ENCODE measurements at regions not wholly inside any gene's neighbourhood (a gene's known extent, or its start where the extent isn't known, plus 50 kb on each side); places are given as distances from the start of the nearest gene placed in this dataset.

- TF ChIP-seq CTCF (conservative IDR thresholded peaks at IDR 0.05; ENCODE audit: low read depth, low read length) (no peak), EZH2 (IDR thresholded peaks at IDR 0.05; ENCODE audit: borderline replicate concordance, low read depth, low read length, poor library complexity, severe bottlenecking) (no peak)
- intact Hi-C loops (cut with micrococcal nuclease; ENCODE audit: unreplicated experiment): no loop called here
Measured at GRCh38 chr4:130668859-130669258, 1572.9 kb downstream of the C4orf33 start.

GRCh38 chr4:130675266-130675665 is 1579.3 kb downstream of the C4orf33 start:
- H3K4me1 ChIP-seq (ENCODE audit: insufficient read depth, low read length, poor library complexity, severe bottlenecking): no peaks in the 10 kb centered on the region
- BruUV-seq (replicated peaks): no TSS peak
- H3K36me3 ChIP-seq (ENCODE audit: insufficient read depth, low read length, poor library complexity, severe bottlenecking): no peaks in the 10 kb centered on the region
- ChIA-PET CTCF (no interaction called here), POLR2A (ENCODE audit: low non-redundant PET) (no interaction called here)
- no peak overlapping the region for H3K4me3 ChIP-seq (ENCODE audit: low read depth, low read length, poor library complexity, severe bottlenecking)
- DNase-seq (ENCODE audit: low spot score): no peak
- TF ChIP-seq CTCF (conservative IDR thresholded peaks at IDR 0.05; ENCODE audit: low read depth, low read length) (no peak), EZH2 (IDR thresholded peaks at IDR 0.05; ENCODE audit: borderline replicate concordance, low read depth, low read length, poor library complexity, severe bottlenecking) (no peak)
- no peaks in the 10 kb centered on the region for H3K27me3 ChIP-seq (replicated peaks; ENCODE audit: insufficient read depth, low read depth, low read length, poor library complexity)
- no peak overlapping the region for H3K27ac ChIP-seq (ENCODE audit: low read depth, low read length, poor library complexity, severe bottlenecking)
- H3K9me3 ChIP-seq (ENCODE audit: low read depth, low read length, poor library complexity, severe bottlenecking): no peaks in the 10 kb centered on the region
- intact Hi-C loops (cut with micrococcal nuclease; ENCODE audit: unreplicated experiment): no loop called here

More at GRCh38 chr4:130668859-130669258, 1572.9 kb downstream of the C4orf33 start:
- DNase-seq (ENCODE audit: low spot score): no peak
- Histone ChIP-seq H3K27me3 (replicated peaks; ENCODE audit: insufficient read depth, low read depth, low read length, poor library complexity) (no peaks in the 10 kb centered on the region), H3K27ac (ENCODE audit: low read depth, low read length, poor library complexity, severe bottlenecking) (no peak overlapping the region), H3K9me3 (ENCODE audit: low read depth, low read length, poor library complexity, severe bottlenecking) (no peaks in the 10 kb centered on the region), H3K4me3 (ENCODE audit: low read depth, low read length, poor library complexity, severe bottlenecking) (no peak overlapping the region), H3K4me1 (ENCODE audit: insufficient read depth, low read length, poor library complexity, severe bottlenecking) (no peaks in the 10 kb centered on the region), H3K36me3 (ENCODE audit: insufficient read depth, low read length, poor library complexity, severe bottlenecking) (no peaks in the 10 kb centered on the region)
- POLR2A ChIA-PET (ENCODE audit: low non-redundant PET): no interaction called here
- BruUV-seq (replicated peaks): no TSS peak
- CTCF ChIA-PET: no interaction called here

- Histone ChIP-seq H3K9me3 (ENCODE audit: low read depth, low read length, poor library complexity, severe bottlenecking) (no peaks in the 10 kb centered on the region), H3K27ac (ENCODE audit: low read depth, low read length, poor library complexity, severe bottlenecking) (no peak overlapping the region), H3K4me1 (ENCODE audit: insufficient read depth, low read length, poor library complexity, severe bottlenecking) (no peaks in the 10 kb centered on the region), H3K27me3 (replicated peaks; ENCODE audit: insufficient read depth, low read depth, low read length, poor library complexity) (no peaks in the 10 kb centered on the region), H3K36me3 (ENCODE audit: insufficient read depth, low read length, poor library complexity, severe bottlenecking) (no peaks in the 10 kb centered on the region), H3K4me3 (ENCODE audit: low read depth, low read length, poor library complexity, severe bottlenecking) (no peak overlapping the region)
- DNase-seq (ENCODE audit: low spot score): no peak
- BruUV-seq (replicated peaks): no TSS peak
- intact Hi-C loops (cut with micrococcal nuclease; ENCODE audit: unreplicated experiment): no loop called here
- TF ChIP-seq CTCF (conservative IDR thresholded peaks at IDR 0.05; ENCODE audit: low read depth, low read length) (no peak), EZH2 (IDR thresholded peaks at IDR 0.05; ENCODE audit: borderline replicate concordance, low read depth, low read length, poor library complexity, severe bottlenecking) (no peak)
- ChIA-PET CTCF (no interaction called here), POLR2A (ENCODE audit: low non-redundant PET) (no interaction called here)
Measured at GRCh38 chr4:130689181-130689580, 1593.2 kb downstream of the C4orf33 start.

Measured in A673 (cell line).